K562 (cell line): ENCODE measurements at regions not wholly inside any gene's neighbourhood (a gene's known extent, or its start where the extent isn't known, plus 50 kb on each side); places are given as distances from the start of the nearest gene placed in this dataset.

ENCODE experiments used
- ATAC-seq: fragments of 200-7000 bp; cut with Tn5 transposase; 3 replicates; pipeline ENCODE4 v1.9.1; 2020; ENCODE audit warnings: moderate library complexity
- BruUV-seq: library from RNA; stranded (reverse); fragments of 400-500 nt; replicated peaks from 2 replicates; lab custom pipeline; 2021; lab: Mats Ljungman, UMichigan
- CTCF ChIA-PET: fragments of 300-600 bp; formaldehyde crosslinking; extraction: SDS; loops from one replicate; lab custom pipeline; 2021; ENCODE audit warnings: low intra/inter-chr PET ratio; lab: Yijun Ruan, JAX
- POLR2A ChIA-PET: fragments of 300-600, 350-650 bp; sonication (Branson Sonifier 250); formaldehyde crosslinking; extraction: SDS; loops from one replicate; lab custom pipeline; 2021; ENCODE audit warnings: antibody characterized with exemption, inconsistent platforms; lab: Yijun Ruan, JAX
- DNase-seq, 4 experiments: peaks; one replicate each; pipeline versions ENCODE4 v3.0.0 to v3.0.0-alpha.2; 2011 to 2018; ENCODE audit warnings: low spot score in 3 of 4, mixed read lengths in 3 of 4; ENCODE audit errors: extremely low read depth in 1 of 4
- FAIRE-seq: peaks from 2 replicates; lab custom pipeline; 2011; peaks lifted over from hg19 to GRCh38; lab: Jason Lieb, UNC
- H2AFZ ChIP-seq: 2 replicates; pipeline ENCODE4 v1.6.0; 2011; ENCODE audit warnings: low read depth, low read length, control low read depth, inconsistent platforms
- H3K27ac ChIP-seq: fragments of 200-600 bp; 3 replicates; pipeline ENCODE4 v1.8.0; 2011; ENCODE audit warnings: low read depth, mild to moderate bottlenecking, control low read depth, inconsistent platforms, low read length, moderate library complexity, mixed read lengths; ENCODE audit errors: extremely low read depth
- H3K27me3 ChIP-seq, 2 experiments: fragments of 300-600 bp in 1 of 2; 2 replicates in 1 of 2; 3 replicates in 1 of 2; pipeline versions ENCODE4 v1.6.0 to v1.8.0; 2011; ENCODE audit warnings: inconsistent platforms in 2 of 2, low read length in 2 of 2, mild to moderate bottlenecking in 1 of 2, mixed read lengths in 1 of 2, moderate library complexity in 1 of 2; ENCODE audit not compliant: control insufficient read depth in 2 of 2, insufficient read depth in 2 of 2
- H3K36me3 ChIP-seq: fragments of 300-600 bp; 3 replicates; pipeline ENCODE4 v1.8.0; 2011; ENCODE audit warnings: mild to moderate bottlenecking, low read length, inconsistent platforms; ENCODE audit not compliant: control insufficient read depth, insufficient read depth
- H3K4me1 ChIP-seq, 2 experiments: fragments of 200-600 bp in 1 of 2; replicated peaks in 1 of 2; 2 replicates in 1 of 2; 3 replicates in 1 of 2; pipeline versions ENCODE4 v1.5.1 to v1.8.0; 2011; ENCODE audit warnings: inconsistent platforms in 2 of 2, low read length in 2 of 2, mild to moderate bottlenecking in 1 of 2, mixed read lengths in 1 of 2, moderate library complexity in 1 of 2; ENCODE audit not compliant: control insufficient read depth in 2 of 2, insufficient read depth in 2 of 2
- H3K4me2 ChIP-seq: 2 replicates; pipeline ENCODE4 v1.6.1; 2011; ENCODE audit warnings: low read length, control low read depth, inconsistent platforms, mixed read lengths; ENCODE audit not compliant: insufficient read depth
- H3K4me3 ChIP-seq: fragments of 200-600 bp; sonication (generic), shearing (Covaris generic); 2 replicates; pipeline ENCODE4 v1.5.1; 2016; ENCODE audit warnings: control low read depth, inconsistent platforms
- H3K79me2 ChIP-seq: fragments of 200-600 bp; 3 replicates; pipeline ENCODE4 v1.8.0; 2011; ENCODE audit warnings: low read length, inconsistent platforms; ENCODE audit not compliant: control insufficient read depth, insufficient read depth
- H3K9ac ChIP-seq, 2 experiments: 2 replicates each; pipeline versions ENCODE4 v1.6.0 to v1.6.1; 2011; ENCODE audit warnings: low read depth in 2 of 2, low read length in 2 of 2, control low read depth in 1 of 2, inconsistent platforms in 1 of 2, mild to moderate bottlenecking in 1 of 2, mixed read lengths in 1 of 2; ENCODE audit not compliant: insufficient read depth in 1 of 2
- H3K9me1 ChIP-seq: one replicate; pipeline ENCODE4 v1.6.0; 2011; ENCODE audit warnings: inconsistent platforms, mild to moderate bottlenecking, low read length, moderate library complexity; ENCODE audit not compliant: control insufficient read depth, insufficient read depth
- H3K9me3 ChIP-seq: replicated peaks from 2 replicates; pipeline ENCODE4 v1.5.1; 2011; ENCODE audit warnings: low read depth, low read length, inconsistent platforms; ENCODE audit not compliant: control insufficient read depth, insufficient read depth
- H4K20me1 ChIP-seq: replicated peaks from 2 replicates; pipeline ENCODE4 v1.6.1; 2011; ENCODE audit warnings: low read length, inconsistent platforms, mixed read lengths; ENCODE audit not compliant: control insufficient read depth, insufficient read depth
- CBFB ChIP-seq: sonication (generic); formaldehyde crosslinking; IDR thresholded peaks from 2 replicates; pipeline ENCODE4 v1.4.0; 2020; ENCODE audit warnings: mild to moderate bottlenecking, missing genetic modification reagents
- CBX2 ChIP-seq: fragments of 200-600 bp; sonication (generic); IDR thresholded peaks from one replicate; pipeline ENCODE4 v1.6.1; 2012; ENCODE audit warnings: mild to moderate bottlenecking, low read length, inconsistent platforms; ENCODE audit not compliant: insufficient read depth, poor library complexity, severe bottlenecking
- GATA2 ChIP-seq: sonication (generic); formaldehyde crosslinking; IDR thresholded peaks from 2 replicates; pipeline ENCODE4 v1.4.0; 2020; ENCODE audit warnings: mild to moderate bottlenecking, missing genetic modification reagents
- MAFK ChIP-seq: IDR thresholded peaks from 2 replicates; pipeline ENCODE4 v1.6.1; 2011; ENCODE audit warnings: low read length, improper control_type of control experiment
- MECOM ChIP-seq: fragments of 250-450 bp; sonication (Bioruptor Pico); IDR thresholded peaks from 2 replicates; pipeline ENCODE4 v1.8.0; 2022; ENCODE audit warnings: inconsistent platforms
- POU5F1 ChIP-seq: fragments of 150-350 bp; IDR thresholded peaks from 2 replicates; pipeline ENCODE4 v1.6.1; 2014; ENCODE audit warnings: borderline replicate concordance, low read length, low read depth, mild to moderate bottlenecking; ENCODE audit not compliant: partially characterized antibody
- RNF2 ChIP-seq: sonication (generic); IDR thresholded peaks from 2 replicates; pipeline ENCODE4 v1.6.1; 2016
- STAT5B ChIP-seq: fragments of 250-450 bp; sonication (Bioruptor Pico); IDR thresholded peaks from 2 replicates; pipeline ENCODE4 v1.8.0; 2021; ENCODE audit warnings: mild to moderate bottlenecking, inconsistent platforms
- TBL1XR1 ChIP-seq, 2 experiments: IDR thresholded peaks; 2 replicates each; pipeline ENCODE4 v1.6.1; 2012; ENCODE audit warnings: improper control_type of control experiment in 2 of 2, low read length in 2 of 2, mild to moderate bottlenecking in 1 of 2
- ZFPM2 ChIP-seq: fragments of 250-450 bp; sonication (Bioruptor Pico); IDR thresholded peaks from 2 replicates; pipeline ENCODE4 v1.5.1; 2022; ENCODE audit warnings: mild to moderate bottlenecking
- ZNF354B ChIP-seq: fragments of 250-450 bp; sonication (Bioruptor Pico); IDR thresholded peaks from 2 replicates; pipeline ENCODE4 v1.4.0; 2020
- ZNF561 ChIP-seq: fragments of 450-650 bp; formaldehyde crosslinking; conservative IDR thresholded peaks from 2 replicates; pipeline ENCODE4 v1.4.0; 2020; ENCODE audit warnings: mild to moderate bottlenecking, moderate library complexity
- ZNF696 ChIP-seq: fragments of 250-450 bp; sonication (Bioruptor Pico); conservative IDR thresholded peaks from 2 replicates; pipeline ENCODE4 v1.4.0; 2020; ENCODE audit warnings: mild to moderate bottlenecking, moderate library complexity
- ZNF717 ChIP-seq: fragments of 250-450 bp; sonication (Bioruptor Pico); IDR thresholded peaks from 2 replicates; pipeline ENCODE4 v1.5.0; 2021
- ZNF830 ChIP-seq: fragments of 250-450 bp; sonication (Bioruptor Pico); IDR thresholded peaks from 2 replicates; pipeline ENCODE4 v1.5.0; 2021; ENCODE audit warnings: mild to moderate bottlenecking
- WGBS: fragments of 100-300 bp; shearing (Covaris generic); methylation state at CpG from one replicate; pipeline ENCODE4 v1.1.6; 2016; ENCODE audit warnings: low coverage, mixed read lengths; ENCODE audit not compliant: insufficient coverage; ENCODE audit errors: missing lambda C conversion rate; 5-methylcytosine and 5-hydroxymethylcytosine counted together
- in situ Hi-C: fragments of 300-500 bp; cut with MboI; formaldehyde crosslinking; loops from 4 replicates; pipeline ENCODE4 v1.15.0; 2018; ENCODE audit warnings: inconsistent platforms, mixed read lengths
- intact Hi-C: fragments of 100-400 bp; cut with micrococcal nuclease; formaldehyde crosslinking; loops from 2 replicates; pipeline ENCODE4 v1.14.2; 2022
- TF ChIP-seq, protein P1 (sequence below): fragments of 450-650 bp; IDR thresholded peaks from 2 replicates; pipeline ENCODE4 v1.6.1; 2016; ENCODE audit warnings: mild to moderate bottlenecking
- TF ChIP-seq, protein P2 (sequence below): fragments of 250-450 bp; sonication (Bioruptor Pico); IDR thresholded peaks from 2 replicates; pipeline ENCODE4 v1.8.0; 2022; ENCODE audit warnings: moderate library complexity, mild to moderate bottlenecking, inconsistent platforms
- TF ChIP-seq, protein P3 (sequence below): IDR thresholded peaks from 2 replicates; pipeline ENCODE4 v1.6.1; 2016; ENCODE audit warnings: missing genetic modification characterization, missing compliant biosample characterization

DNA sequence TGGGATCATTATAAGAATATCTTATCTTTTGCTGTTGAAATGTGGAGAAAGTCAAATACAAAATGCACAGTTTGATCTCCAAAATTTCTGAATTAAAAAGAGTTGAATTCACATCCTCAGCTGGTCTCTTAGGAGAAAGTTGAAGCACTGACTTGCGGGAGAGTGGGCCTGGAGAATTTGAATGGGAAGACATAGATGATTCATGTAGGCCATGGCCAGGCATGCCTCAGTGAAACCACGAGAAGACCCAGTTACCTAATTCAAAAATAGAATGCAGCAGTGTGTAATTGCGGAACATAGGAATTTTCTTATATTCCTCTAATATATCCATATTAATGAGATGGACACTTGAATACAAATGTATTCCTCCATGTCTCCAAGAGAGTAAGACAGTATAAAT is 53.0 kb upstream of the DTNBP1 start:
- Histone ChIP-seq H3K9me3 (peaks cover 3% of the 10 kb centered on the region; the same call in 1 of the 2 replicates), H3K27me3 (no peaks in the 10 kb centered on the region), H3K4me3 (no peak overlapping the region), H3K36me3 (no peaks in the 10 kb centered on the region), H3K79me2 (no peaks in the 10 kb centered on the region), H3K4me2 (no peak overlapping the region), H4K20me1 (no peaks in the 10 kb centered on the region), H3K9ac (no peak overlapping the region), H3K9me1 (no peaks in the 10 kb centered on the region), H3K27ac (no peak overlapping the region), H2AFZ (no peak overlapping the region), H3K4me1 (no peaks in the 10 kb centered on the region)
- intact Hi-C loops: no loop called here
- ChIA-PET CTCF (interaction anchor here (0.6 kb wide), 1 partner anchor 475 kb away, joined by 3 read pairs; no protein-coding TSS in a partner anchor), POLR2A (no interaction called here)
- no peak for ATAC-seq
- in situ Hi-C loops: no loop called here
- TF ChIP-seq, protein P1, sequence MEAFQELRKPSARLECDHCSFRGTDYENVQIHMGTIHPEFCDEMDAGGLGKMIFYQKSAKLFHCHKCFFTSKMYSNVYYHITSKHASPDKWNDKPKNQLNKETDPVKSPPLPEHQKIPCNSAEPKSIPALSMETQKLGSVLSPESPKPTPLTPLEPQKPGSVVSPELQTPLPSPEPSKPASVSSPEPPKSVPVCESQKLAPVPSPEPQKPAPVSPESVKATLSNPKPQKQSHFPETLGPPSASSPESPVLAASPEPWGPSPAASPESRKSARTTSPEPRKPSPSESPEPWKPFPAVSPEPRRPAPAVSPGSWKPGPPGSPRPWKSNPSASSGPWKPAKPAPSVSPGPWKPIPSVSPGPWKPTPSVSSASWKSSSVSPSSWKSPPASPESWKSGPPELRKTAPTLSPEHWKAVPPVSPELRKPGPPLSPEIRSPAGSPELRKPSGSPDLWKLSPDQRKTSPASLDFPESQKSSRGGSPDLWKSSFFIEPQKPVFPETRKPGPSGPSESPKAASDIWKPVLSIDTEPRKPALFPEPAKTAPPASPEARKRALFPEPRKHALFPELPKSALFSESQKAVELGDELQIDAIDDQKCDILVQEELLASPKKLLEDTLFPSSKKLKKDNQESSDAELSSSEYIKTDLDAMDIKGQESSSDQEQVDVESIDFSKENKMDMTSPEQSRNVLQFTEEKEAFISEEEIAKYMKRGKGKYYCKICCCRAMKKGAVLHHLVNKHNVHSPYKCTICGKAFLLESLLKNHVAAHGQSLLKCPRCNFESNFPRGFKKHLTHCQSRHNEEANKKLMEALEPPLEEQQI: no peak
- no peak for TF ChIP-seq ZFPM2 (CRISPR knock-in tag)
- no peak for TF ChIP-seq ZNF696 (CRISPR knock-in tag)
- no peak for TF ChIP-seq STAT5B (CRISPR knock-in tag)
- TF ChIP-seq ZNF561 (CRISPR knock-in tag): no peak
- TF ChIP-seq ZNF354B (CRISPR knock-in tag): no peak
- TF ChIP-seq CBX2: no peak
- TF ChIP-seq ZNF830 (CRISPR knock-in tag): no peak
- no peak for TF ChIP-seq TBL1XR1 (IDR thresholded peaks at IDR 0.05; ENCODE audit: low read length in 2 of 2)
- no peak for TF ChIP-seq CBFB (CRISPR knock-in tag)
- no peak for TF ChIP-seq POU5F1
- TF ChIP-seq GATA2: no peak
- no peak for TF ChIP-seq MAFK
- TF ChIP-seq, protein P2, sequence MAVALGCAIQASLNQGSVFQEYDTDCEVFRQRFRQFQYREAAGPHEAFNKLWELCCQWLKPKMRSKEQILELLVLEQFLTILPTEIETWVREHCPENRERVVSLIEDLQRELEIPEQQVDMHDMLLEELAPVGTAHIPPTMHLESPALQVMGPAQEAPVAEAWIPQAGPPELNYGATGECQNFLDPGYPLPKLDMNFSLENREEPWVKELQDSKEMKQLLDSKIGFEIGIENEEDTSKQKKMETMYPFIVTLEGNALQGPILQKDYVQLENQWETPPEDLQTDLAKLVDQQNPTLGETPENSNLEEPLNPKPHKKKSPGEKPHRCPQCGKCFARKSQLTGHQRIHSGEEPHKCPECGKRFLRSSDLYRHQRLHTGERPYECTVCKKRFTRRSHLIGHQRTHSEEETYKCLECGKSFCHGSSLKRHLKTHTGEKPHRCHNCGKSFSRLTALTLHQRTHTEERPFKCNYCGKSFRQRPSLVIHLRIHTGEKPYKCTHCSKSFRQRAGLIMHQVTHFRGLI: no peak
- no peak for TF ChIP-seq RNF2
- TF ChIP-seq, protein P3, sequence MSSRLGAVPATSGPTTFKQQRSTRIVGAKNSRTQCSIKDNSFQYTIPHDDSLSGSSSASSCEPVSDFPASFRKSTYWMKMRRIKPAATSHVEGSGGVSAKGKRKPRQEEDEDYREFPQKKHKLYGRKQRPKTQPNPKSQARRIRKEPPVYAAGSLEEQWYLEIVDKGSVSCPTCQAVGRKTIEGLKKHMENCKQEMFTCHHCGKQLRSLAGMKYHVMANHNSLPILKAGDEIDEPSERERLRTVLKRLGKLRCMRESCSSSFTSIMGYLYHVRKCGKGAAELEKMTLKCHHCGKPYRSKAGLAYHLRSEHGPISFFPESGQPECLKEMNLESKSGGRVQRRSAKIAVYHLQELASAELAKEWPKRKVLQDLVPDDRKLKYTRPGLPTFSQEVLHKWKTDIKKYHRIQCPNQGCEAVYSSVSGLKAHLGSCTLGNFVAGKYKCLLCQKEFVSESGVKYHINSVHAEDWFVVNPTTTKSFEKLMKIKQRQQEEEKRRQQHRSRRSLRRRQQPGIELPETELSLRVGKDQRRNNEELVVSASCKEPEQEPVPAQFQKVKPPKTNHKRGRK (tag): no peak
- no peak for TF ChIP-seq MECOM (CRISPR knock-in tag)
- TF ChIP-seq ZNF717 (CRISPR knock-in tag): no peak
- 68% methylated on average over 3 of the region's 3 CpGs for WGBS
- BruUV-seq: no TSS peak
- no peak for DNase-seq
- FAIRE-seq: no peak
